Right lobe of liver (tissue), 4 donors: ENCODE measurements at regions not wholly inside any gene's neighbourhood (a gene's known extent, or its start where the extent isn't known, plus 50 kb on each side); places are given as distances from the start of the nearest gene placed in this dataset.

ENCODE experiments used
- CTCF ChIP-seq, 4 donors: fragments of 200-600 bp in 3 of 4; fragments of 450-650 bp in 1 of 4; IDR thresholded peaks; one replicate each; pipeline versions ENCODE4 v1.5.1 to v1.8.0; 2016 to 2022; ENCODE audit warnings: antibody characterized with exemption in 4 of 4, mild to moderate bottlenecking in 2 of 4
- POLR2A ChIP-seq: fragments of 450-650 bp; IDR thresholded peaks from one replicate; pipeline ENCODE4 v1.6.1; 2017; ENCODE audit warnings: antibody characterized with exemption, mild to moderate bottlenecking
- donor health status: DM: no; HTN: no; CAD: no.
- donor health status: DM: no; HTN: no; CAD: no.
- donor health status: DM: no; HTN: yes; CAD: no.

DNA sequence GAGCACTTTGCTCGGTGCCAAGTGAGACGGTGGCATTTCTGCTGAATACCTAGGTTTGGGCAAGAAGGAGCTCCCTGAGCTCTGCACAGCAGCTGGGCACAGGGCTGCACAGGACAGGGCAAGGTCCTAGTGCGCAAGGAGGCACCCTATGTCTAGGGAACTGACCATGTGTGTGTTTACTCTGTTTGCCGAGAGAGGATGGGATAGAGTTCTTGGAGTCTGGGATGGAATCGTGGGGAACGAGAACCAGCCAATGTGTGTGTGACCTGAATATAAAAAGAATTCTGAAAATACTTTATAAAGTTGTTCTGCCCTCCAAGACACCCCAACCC, 179.5 kb upstream of the NECTIN1 start:
- TF ChIP-seq CTCF (IDR thresholded peaks at IDR 0.05): no peak
- TF ChIP-seq POLR2A: no peak
